ENCODE measurements at regions not wholly inside any gene's neighbourhood (a gene's known extent, or its start where the extent isn't known, plus 50 kb on each side); places are given as distances from the start of the nearest gene placed in this dataset.

GRCh38 chr6:85033547-85033946 lies 269.1 kb upstream of the TBX18 start:
- H3K4me1 Mint-ChIP-seq, result no peaks in the 10 kb centered on the region
- Histone ChIP-seq H3K4me1 (ENCODE audit: control insufficient read depth in 1 of 2, insufficient read depth in 2 of 2, low read length in 2 of 2) (no peaks in the 10 kb centered on the region), H3K79me2 (ENCODE audit: insufficient read depth, low read length) (no peaks in the 10 kb centered on the region), H3K9ac (ENCODE audit: insufficient read depth, low read length, poor library complexity, severe bottlenecking) (no peak overlapping the region), H2AFZ (ENCODE audit: insufficient read depth, low read depth, low read length, poor library complexity, severe bottlenecking) (no peak overlapping the region), H3K27me3 (ENCODE audit: control insufficient read depth in 2 of 2, insufficient read depth in 2 of 2, low read length in 2 of 2) (no peaks in the 10 kb centered on the region), H4K20me1 (ENCODE audit: insufficient read depth, low read length) (no peaks in the 10 kb centered on the region), H3K9me3 (replicated peaks in 1 of 2; ENCODE audit: control insufficient read depth in 1 of 2, insufficient read depth in 1 of 2, low read length in 2 of 2) (peaks cover 24 to 35% of the 10 kb centered on the region in 2 donors), H3K27ac (ENCODE audit: low read depth in 1 of 2, low read length in 2 of 2) (no peak overlapping the region), H3K36me3 (replicated peaks in 1 of 2; ENCODE audit: control insufficient read depth in 1 of 2, insufficient read depth in 2 of 2, low read length in 2 of 2) (no peaks in the 10 kb centered on the region), H3K4me2 (replicated peaks; ENCODE audit: extremely low read depth, low read length, poor library complexity, severe bottlenecking) (no peak overlapping the region), H3K4me3 (replicated peaks in 1 of 3; ENCODE audit: low read depth in 2 of 3, low read length in 3 of 3) (no peak overlapping the region)
- WGBS (ENCODE audit: insufficient coverage), result no CpG with 5 or more reads among the region's 1 CpG
- intact Hi-C loops (cut with micrococcal nuclease), result no loop called here
- H3K9me3 Mint-ChIP-seq, result peaks cover 0 to 16% (median 9%) of the 10 kb centered on the region in 7 donors
- H3K4me3 Mint-ChIP-seq, result no peak overlapping the region
- TF ChIP-seq CTCF (IDR thresholded peaks at IDR 0.05), result no peak
- no peaks in the 10 kb centered on the region for H3K36me3 Mint-ChIP-seq
- H3K27me3 Mint-ChIP-seq (ENCODE audit: low read depth in 3 of 3), result no peaks in the 10 kb centered on the region
- H3K27ac Mint-ChIP-seq, result no peak overlapping the region
- no peak for DNase-seq

GRCh38 chr6:85026021-85026420 lies 261.6 kb upstream of the TBX18 start:
- Histone ChIP-seq H4K20me1 (ENCODE audit: insufficient read depth, low read length) (no peaks in the 10 kb centered on the region), H3K4me1 (ENCODE audit: control insufficient read depth in 1 of 2, insufficient read depth in 2 of 2, low read length in 2 of 2) (no peaks in the 10 kb centered on the region), H3K4me2 (replicated peaks; ENCODE audit: extremely low read depth, low read length, poor library complexity, severe bottlenecking) (no peak overlapping the region), H3K36me3 (replicated peaks in 1 of 2; ENCODE audit: control insufficient read depth in 1 of 2, insufficient read depth in 2 of 2, low read length in 2 of 2) (no peaks in the 10 kb centered on the region), H3K4me3 (replicated peaks in 1 of 3; ENCODE audit: low read depth in 2 of 3, low read length in 3 of 3) (no peak overlapping the region), H2AFZ (ENCODE audit: insufficient read depth, low read depth, low read length, poor library complexity, severe bottlenecking) (no peak overlapping the region), H3K27me3 (ENCODE audit: control insufficient read depth in 2 of 2, insufficient read depth in 2 of 2, low read length in 2 of 2) (no peaks in the 10 kb centered on the region), H3K9me3 (replicated peaks in 1 of 2; ENCODE audit: control insufficient read depth in 1 of 2, insufficient read depth in 1 of 2, low read length in 2 of 2) (no peaks in the 10 kb centered on the region), H3K27ac (ENCODE audit: low read depth in 1 of 2, low read length in 2 of 2) (no peak overlapping the region), H3K79me2 (ENCODE audit: insufficient read depth, low read length) (no peaks in the 10 kb centered on the region), H3K9ac (ENCODE audit: insufficient read depth, low read length, poor library complexity, severe bottlenecking) (no peak overlapping the region)
- H3K4me1 Mint-ChIP-seq, result no peaks in the 10 kb centered on the region
- no peak for DNase-seq
- WGBS (ENCODE audit: insufficient coverage), result no CpG with 5 or more reads among the region's 2 CpGs
- intact Hi-C loops (cut with micrococcal nuclease), result no loop called here
- H3K27me3 Mint-ChIP-seq (ENCODE audit: low read depth in 3 of 3), result peaks cover 0 to 1% (median 0%) of the 10 kb centered on the region in 3 donors
- no peak for TF ChIP-seq CTCF (IDR thresholded peaks at IDR 0.05)
- H3K4me3 Mint-ChIP-seq, result no peak overlapping the region
- H3K36me3 Mint-ChIP-seq, result no peaks in the 10 kb centered on the region
- no peak overlapping the region for H3K27ac Mint-ChIP-seq
- H3K9me3 Mint-ChIP-seq, result peaks cover 0 to 3% (median 1%) of the 10 kb centered on the region in 7 donors

All from CD14-positive monocyte (primary cell).